Activated B cell treated with CpG ODN at 0.5 μM for 24 hours (primary cell): ENCODE measurements at regions not wholly inside any gene's neighbourhood (a gene's known extent, or its start where the extent isn't known, plus 50 kb on each side); places are given as distances from the start of the nearest gene placed in this dataset.

ENCODE experiments used
- ATAC-seq: fragments of 200-7000 bp; cut with Tn5 transposase; one replicate; pipeline ENCODE4 v1.10.0; 2021; ENCODE audit warnings: low read depth, mild to moderate bottlenecking, moderate library complexity
- CTCF ChIA-PET: fragments of 350-600 bp; sonication (Branson Sonifier 250); formaldehyde crosslinking; loops from one replicate; lab custom pipeline; 2021; ENCODE audit warnings: antibody characterized with exemption; lab: Charles Lee
- POLR2A ChIA-PET: fragments of 350-600 bp; sonication (Branson Sonifier 250); formaldehyde crosslinking; loops from one replicate; lab custom pipeline; 2021; ENCODE audit warnings: antibody characterized with exemption; lab: Charles Lee
- DNase-seq: peaks from one replicate; pipeline ENCODE4 v3.0.0; 2022
- H3K27ac Mint-ChIP-seq: one replicate; pipeline ENCODE4 v1.8.0; 2020; ENCODE audit warnings: mixed read lengths
- H3K27me3 Mint-ChIP-seq: one replicate; pipeline ENCODE4 v1.8.0; 2021; ENCODE audit warnings: mixed read lengths
- H3K36me3 Mint-ChIP-seq: one replicate; pipeline ENCODE4 v1.8.0; 2021; ENCODE audit warnings: low read depth, mixed read lengths
- H3K4me1 Mint-ChIP-seq: one replicate; pipeline ENCODE4 v1.8.0; 2021; ENCODE audit warnings: mixed read lengths
- H3K4me3 Mint-ChIP-seq: one replicate; pipeline ENCODE4 v1.8.0; 2020; ENCODE audit warnings: mild to moderate bottlenecking, mixed read lengths
- H3K9me3 Mint-ChIP-seq: one replicate; pipeline ENCODE4 v1.8.0; 2020; ENCODE audit warnings: mixed read lengths
- CTCF ChIP-seq: fragments of 200-600 bp; IDR thresholded peaks from one replicate; pipeline ENCODE4 v1.8.0; 2022; ENCODE audit warnings: antibody characterized with exemption, mild to moderate bottlenecking
- intact Hi-C: fragments of 100-400 bp; cut with micrococcal nuclease; formaldehyde crosslinking; loops from one replicate; pipeline ENCODE4 v1.15.1; 2024

- ChIA-PET POLR2A (no interaction called here), CTCF (no interaction called here)
- H3K27ac Mint-ChIP-seq: no peak overlapping the region
- ATAC-seq (no peak), DNase-seq (no peak)
- H3K36me3 Mint-ChIP-seq: no peaks in the 10 kb centered on the region
- peaks cover 10% of the 10 kb centered on the region for H3K27me3 Mint-ChIP-seq
- no peaks in the 10 kb centered on the region for H3K9me3 Mint-ChIP-seq
- intact Hi-C loops: no loop called here
- H3K4me1 Mint-ChIP-seq: peaks cover 2% of the 10 kb centered on the region
- TF ChIP-seq CTCF: no peak
- H3K4me3 Mint-ChIP-seq: no peak overlapping the region
These were observed 425.3 kb downstream of the SPRY1 start for GRCh38 chr4:123821861-123822260.

GRCh38 chr4:123822353-123822752 lies 425.8 kb downstream of the SPRY1 start:
- no peaks in the 10 kb centered on the region for H3K9me3 Mint-ChIP-seq
- no peak for ATAC-seq
- no peaks in the 10 kb centered on the region for H3K4me1 Mint-ChIP-seq
- no peak overlapping the region for H3K4me3 Mint-ChIP-seq
- no peak for DNase-seq
- H3K27ac Mint-ChIP-seq: no peak overlapping the region
- no peak for TF ChIP-seq CTCF
- ChIA-PET CTCF (no interaction called here), POLR2A (no interaction called here)
- intact Hi-C loops: no loop called here
- H3K36me3 Mint-ChIP-seq: no peaks in the 10 kb centered on the region
- H3K27me3 Mint-ChIP-seq: peaks cover 10% of the 10 kb centered on the region

GRCh38 chr4:123823244-123823643 lies 426.6 kb downstream of the SPRY1 start:
- DNase-seq: no peak
- H3K36me3 Mint-ChIP-seq: no peaks in the 10 kb centered on the region
- no peak for ATAC-seq
- ChIA-PET POLR2A (interaction anchor here (0.5 kb wide), 1 partner anchor 86 kb away, joined by 5 read pairs; no protein-coding TSS in a partner anchor), CTCF (no interaction called here)
- no peak overlapping the region for H3K4me3 Mint-ChIP-seq
- H3K27ac Mint-ChIP-seq: no peak overlapping the region
- intact Hi-C loops: no loop called here
- no peaks in the 10 kb centered on the region for H3K4me1 Mint-ChIP-seq
- TF ChIP-seq CTCF: no peak
- peaks cover 10% of the 10 kb centered on the region for H3K27me3 Mint-ChIP-seq
- H3K9me3 Mint-ChIP-seq: no peaks in the 10 kb centered on the region

GRCh38 chr4:123824524-123824923 lies 427.9 kb downstream of the SPRY1 start:
- ChIA-PET CTCF (interaction anchor here (1.0 kb wide), 1 partner anchor 10 kb away, joined by 3 read pairs; no protein-coding TSS in a partner anchor), POLR2A (no interaction called here)
- intact Hi-C loops: no loop called here
- H3K4me1 Mint-ChIP-seq: no peaks in the 10 kb centered on the region
- ATAC-seq (no peak), DNase-seq (no peak)
- H3K9me3 Mint-ChIP-seq: no peaks in the 10 kb centered on the region
- no peak overlapping the region for H3K4me3 Mint-ChIP-seq
- peaks cover 5% of the 10 kb centered on the region for H3K27me3 Mint-ChIP-seq
- no peaks in the 10 kb centered on the region for H3K36me3 Mint-ChIP-seq
- no peak overlapping the region for H3K27ac Mint-ChIP-seq
- TF ChIP-seq CTCF: no peak

GRCh38 chr4:123825596-123826291 lies 429.1 kb downstream of the SPRY1 start:
- ChIA-PET POLR2A (no interaction called here), CTCF (no interaction called here)
- H3K4me3 Mint-ChIP-seq: no peak overlapping the region
- ATAC-seq (no peak), DNase-seq (no peak)
- H3K36me3 Mint-ChIP-seq: no peaks in the 10 kb centered on the region
- H3K9me3 Mint-ChIP-seq: no peaks in the 10 kb centered on the region
- intact Hi-C loops: no loop called here
- no peak for TF ChIP-seq CTCF
- no peak overlapping the region for H3K27ac Mint-ChIP-seq
- H3K27me3 Mint-ChIP-seq: peaks cover 5% of the 10 kb centered on the region
- no peaks in the 10 kb centered on the region for H3K4me1 Mint-ChIP-seq
